DOHH2 (cell line): ENCODE measurements at regions not wholly inside any gene's neighbourhood (a gene's known extent, or its start where the extent isn't known, plus 50 kb on each side); places are given as distances from the start of the nearest gene placed in this dataset.

Experiments used
- EZH2phosphoT487 ChIP-seq: fragments of 200-600 bp; sonication (generic); IDR thresholded peaks from 2 replicates; pipeline ENCODE4 v1.6.1; 2017; ENCODE audit warnings: borderline replicate concordance, mild to moderate bottlenecking, antibody characterized with exemption, low read length, moderate library complexity, mixed read lengths
- TF ChIP-seq, protein P1 (sequence below): fragments of 200-600 bp; sonication (generic); IDR thresholded peaks from one replicate; pipeline ENCODE4 v1.5.1; 2014; ENCODE audit warnings: antibody characterized with exemption, mild to moderate bottlenecking, low read depth, low read length; ENCODE audit not compliant: poor library complexity, severe bottlenecking

- TF ChIP-seq, protein P1, sequence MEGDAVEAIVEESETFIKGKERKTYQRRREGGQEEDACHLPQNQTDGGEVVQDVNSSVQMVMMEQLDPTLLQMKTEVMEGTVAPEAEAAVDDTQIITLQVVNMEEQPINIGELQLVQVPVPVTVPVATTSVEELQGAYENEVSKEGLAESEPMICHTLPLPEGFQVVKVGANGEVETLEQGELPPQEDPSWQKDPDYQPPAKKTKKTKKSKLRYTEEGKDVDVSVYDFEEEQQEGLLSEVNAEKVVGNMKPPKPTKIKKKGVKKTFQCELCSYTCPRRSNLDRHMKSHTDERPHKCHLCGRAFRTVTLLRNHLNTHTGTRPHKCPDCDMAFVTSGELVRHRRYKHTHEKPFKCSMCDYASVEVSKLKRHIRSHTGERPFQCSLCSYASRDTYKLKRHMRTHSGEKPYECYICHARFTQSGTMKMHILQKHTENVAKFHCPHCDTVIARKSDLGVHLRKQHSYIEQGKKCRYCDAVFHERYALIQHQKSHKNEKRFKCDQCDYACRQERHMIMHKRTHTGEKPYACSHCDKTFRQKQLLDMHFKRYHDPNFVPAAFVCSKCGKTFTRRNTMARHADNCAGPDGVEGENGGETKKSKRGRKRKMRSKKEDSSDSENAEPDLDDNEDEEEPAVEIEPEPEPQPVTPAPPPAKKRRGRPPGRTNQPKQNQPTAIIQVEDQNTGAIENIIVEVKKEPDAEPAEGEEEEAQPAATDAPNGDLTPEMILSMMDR = no peak
- no peak for TF ChIP-seq EZH2phosphoT487
Observed at GRCh38 chr3:110625201-110625747, 446.3 kb upstream of the NECTIN3 start.
